Loucy (cell line): ENCODE measurements at regions not wholly inside any gene's neighbourhood (a gene's known extent, or its start where the extent isn't known, plus 50 kb on each side); places are given as distances from the start of the nearest gene placed in this dataset.

Source experiments
- EZH2phosphoT487 ChIP-seq: fragments of 200-600 bp; IDR thresholded peaks from 2 replicates; pipeline ENCODE4 v1.6.1; 2018; ENCODE audit warnings: antibody characterized with exemption, mild to moderate bottlenecking, moderate library complexity, borderline replicate concordance
- TF ChIP-seq, protein P1 (sequence below): fragments of 200-600 bp; sonication (generic); conservative IDR thresholded peaks from 2 replicates; pipeline ENCODE4 v1.5.1; 2014; ENCODE audit warnings: mild to moderate bottlenecking, antibody characterized with exemption, low read length

DNA sequence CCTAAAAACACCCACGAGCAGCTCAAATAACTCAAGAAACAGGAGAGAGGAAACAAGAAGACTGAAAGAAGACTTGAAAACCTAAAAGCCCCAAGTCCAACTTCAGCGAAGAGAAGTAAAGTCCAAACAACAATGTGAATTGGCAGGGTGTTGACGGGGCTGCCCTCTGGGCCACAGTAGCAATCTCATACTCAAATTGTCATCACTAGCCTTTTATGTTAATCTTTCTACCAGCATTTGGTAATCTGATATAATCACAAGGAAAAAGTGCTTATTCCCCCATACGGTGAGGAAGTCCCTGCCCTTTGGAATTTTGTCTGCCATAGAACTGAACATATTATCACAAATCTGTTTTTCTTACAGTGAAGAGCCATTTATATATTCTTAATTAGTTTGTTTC, 51.5 kb upstream of the IFNE start:
- no peak for TF ChIP-seq EZH2phosphoT487
- TF ChIP-seq, protein P1, sequence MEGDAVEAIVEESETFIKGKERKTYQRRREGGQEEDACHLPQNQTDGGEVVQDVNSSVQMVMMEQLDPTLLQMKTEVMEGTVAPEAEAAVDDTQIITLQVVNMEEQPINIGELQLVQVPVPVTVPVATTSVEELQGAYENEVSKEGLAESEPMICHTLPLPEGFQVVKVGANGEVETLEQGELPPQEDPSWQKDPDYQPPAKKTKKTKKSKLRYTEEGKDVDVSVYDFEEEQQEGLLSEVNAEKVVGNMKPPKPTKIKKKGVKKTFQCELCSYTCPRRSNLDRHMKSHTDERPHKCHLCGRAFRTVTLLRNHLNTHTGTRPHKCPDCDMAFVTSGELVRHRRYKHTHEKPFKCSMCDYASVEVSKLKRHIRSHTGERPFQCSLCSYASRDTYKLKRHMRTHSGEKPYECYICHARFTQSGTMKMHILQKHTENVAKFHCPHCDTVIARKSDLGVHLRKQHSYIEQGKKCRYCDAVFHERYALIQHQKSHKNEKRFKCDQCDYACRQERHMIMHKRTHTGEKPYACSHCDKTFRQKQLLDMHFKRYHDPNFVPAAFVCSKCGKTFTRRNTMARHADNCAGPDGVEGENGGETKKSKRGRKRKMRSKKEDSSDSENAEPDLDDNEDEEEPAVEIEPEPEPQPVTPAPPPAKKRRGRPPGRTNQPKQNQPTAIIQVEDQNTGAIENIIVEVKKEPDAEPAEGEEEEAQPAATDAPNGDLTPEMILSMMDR, result no peak
